ENCODE measurements at regions not wholly inside any gene's neighbourhood (a gene's known extent, or its start where the extent isn't known, plus 50 kb on each side); places are given as distances from the start of the nearest gene placed in this dataset.
"Not testable (repeated sequence)": the region's sequence is repeated elsewhere in the genome, so short reads cannot be mapped to it uniquely, and the experiment has no call there.

- ATAC-seq (ENCODE audit: low read depth); H3K27ac Mint-ChIP-seq; H3K36me3 Mint-ChIP-seq (ENCODE audit: low read depth); POLR2A ChIA-PET; DNase-seq; intact Hi-C loops (cut with micrococcal nuclease); CTCF ChIA-PET; H3K4me3 Mint-ChIP-seq; H3K4me1 Mint-ChIP-seq; H3K9me3 Mint-ChIP-seq; H3K27me3 Mint-ChIP-seq: not testable (repeated sequence)
Measured at GRCh38 chr21:9028624-9029431, 1492.6 kb upstream of the TPTE start.

- H3K27ac Mint-ChIP-seq; H3K27me3 Mint-ChIP-seq; H3K9me3 Mint-ChIP-seq; H3K4me1 Mint-ChIP-seq; CTCF ChIA-PET; H3K36me3 Mint-ChIP-seq (ENCODE audit: low read depth); intact Hi-C loops (cut with micrococcal nuclease); DNase-seq; ATAC-seq (ENCODE audit: low read depth); H3K4me3 Mint-ChIP-seq; POLR2A ChIA-PET: not testable (repeated sequence)
Measured at GRCh38 chr21:9030141-9030665, 1491.2 kb upstream of the TPTE start.

DNA sequence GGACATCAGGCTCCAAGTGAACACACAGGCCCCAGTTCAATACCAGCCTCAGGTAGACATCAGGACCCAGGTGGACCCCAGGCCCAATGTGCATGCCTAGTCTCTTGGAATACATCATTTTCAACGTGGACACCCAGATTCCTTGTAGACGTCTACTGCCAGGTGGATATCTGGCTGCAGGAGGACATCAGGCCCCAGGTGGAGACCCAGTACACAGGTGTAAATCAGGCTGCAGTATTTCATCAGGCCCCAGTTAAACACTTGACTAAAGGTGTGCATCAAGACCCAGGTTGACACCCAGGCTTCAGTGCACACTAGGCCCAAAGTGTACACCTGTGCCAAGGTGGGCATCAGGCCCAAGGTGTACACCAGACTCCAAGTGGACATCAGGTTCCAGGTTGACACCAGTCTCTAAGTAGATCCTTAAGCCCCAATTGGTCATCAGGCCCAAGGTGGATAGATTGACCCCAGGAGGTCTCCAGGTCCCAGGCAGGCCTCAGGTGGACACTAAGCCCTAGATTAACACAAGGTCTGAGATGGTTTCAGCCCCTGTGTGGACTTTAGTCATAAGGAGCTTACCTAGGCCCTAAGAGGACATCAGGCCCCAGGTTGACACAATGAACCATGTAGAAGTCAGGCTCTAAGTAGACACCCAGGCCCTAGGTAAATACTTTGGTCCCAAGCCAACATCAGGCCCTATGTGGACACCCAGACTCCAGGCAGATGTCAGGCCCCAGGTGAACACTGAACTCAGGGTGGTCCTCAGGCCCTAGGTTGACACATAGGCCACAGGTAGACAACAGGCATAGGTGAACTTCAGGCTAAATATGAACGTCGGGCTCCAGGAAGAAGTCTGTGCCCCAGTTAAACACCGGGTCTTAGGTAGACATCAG lies 1489.7 kb upstream of the TPTE start:
- POLR2A ChIA-PET; H3K4me3 Mint-ChIP-seq; H3K9me3 Mint-ChIP-seq; intact Hi-C loops (cut with micrococcal nuclease); CTCF ChIA-PET; H3K4me1 Mint-ChIP-seq; H3K36me3 Mint-ChIP-seq (ENCODE audit: low read depth); H3K27me3 Mint-ChIP-seq; ATAC-seq (ENCODE audit: low read depth); DNase-seq; H3K27ac Mint-ChIP-seq: not testable (repeated sequence)

DNA sequence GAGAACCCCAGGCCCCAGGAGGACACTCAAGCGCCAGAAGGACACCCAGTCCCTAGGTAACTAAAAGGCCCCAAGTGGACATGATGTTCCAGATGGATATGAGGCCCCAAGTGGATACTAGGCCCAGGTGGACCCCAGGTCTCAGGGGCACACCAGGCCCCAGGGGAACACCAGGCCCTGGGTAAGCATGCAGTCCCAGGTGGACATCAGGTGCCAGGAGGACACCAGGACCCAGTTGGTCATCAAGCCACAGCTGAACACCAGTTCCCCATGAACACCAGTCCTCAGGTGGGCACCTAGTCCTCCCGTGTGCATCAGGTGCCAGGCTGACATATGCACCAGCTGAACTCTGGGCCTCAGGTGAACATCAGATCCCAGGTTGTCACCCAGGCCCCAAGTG lies 1488.8 kb upstream of the TPTE start:
- CTCF ChIA-PET; H3K4me3 Mint-ChIP-seq; H3K4me1 Mint-ChIP-seq; H3K27me3 Mint-ChIP-seq; H3K27ac Mint-ChIP-seq; POLR2A ChIA-PET; intact Hi-C loops (cut with micrococcal nuclease); H3K36me3 Mint-ChIP-seq (ENCODE audit: low read depth); H3K9me3 Mint-ChIP-seq; DNase-seq; ATAC-seq (ENCODE audit: low read depth): not testable (repeated sequence)

GRCh38 chr21:9033295-9033694 lies 1488.1 kb upstream of the TPTE start:
- H3K4me1 Mint-ChIP-seq; DNase-seq; H3K36me3 Mint-ChIP-seq (ENCODE audit: low read depth); H3K4me3 Mint-ChIP-seq; CTCF ChIA-PET; intact Hi-C loops (cut with micrococcal nuclease); ATAC-seq (ENCODE audit: low read depth); H3K9me3 Mint-ChIP-seq; H3K27me3 Mint-ChIP-seq; POLR2A ChIA-PET; H3K27ac Mint-ChIP-seq: not testable (repeated sequence)

DNA sequence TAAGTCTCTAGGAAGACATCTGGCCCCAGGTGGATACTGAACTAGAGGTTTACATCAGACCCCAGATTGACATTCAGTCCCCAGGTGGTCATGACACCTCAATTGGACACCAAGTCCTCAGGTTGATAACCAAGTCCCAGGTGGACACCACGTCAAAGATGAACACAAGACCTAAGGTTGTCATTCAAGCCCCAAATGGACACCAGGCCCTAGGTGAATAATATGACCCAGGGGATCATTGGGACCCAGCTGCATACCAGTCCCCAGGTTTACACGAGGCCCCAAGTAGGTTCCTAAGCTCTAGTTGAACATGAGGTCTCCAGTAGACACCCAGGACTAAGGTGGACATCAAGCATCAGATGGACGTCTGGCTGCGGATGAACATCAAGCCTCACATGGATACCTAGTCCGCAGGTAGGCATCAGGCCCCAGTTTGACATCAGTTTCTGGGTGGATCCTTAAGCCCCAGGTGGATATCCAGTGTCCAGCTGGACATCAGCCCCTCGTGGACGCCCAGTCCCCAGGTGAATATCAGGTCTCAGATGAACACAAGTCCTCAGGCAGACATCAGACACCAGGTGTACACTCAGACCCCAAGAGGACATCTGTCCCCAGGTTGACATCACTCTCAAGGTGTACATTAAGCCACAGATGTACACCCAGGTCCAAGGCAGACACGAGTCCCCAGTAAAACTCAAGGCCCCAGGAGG lies 1486.7 kb upstream of the TPTE start:
- H3K4me1 Mint-ChIP-seq; H3K27me3 Mint-ChIP-seq; DNase-seq; H3K27ac Mint-ChIP-seq; H3K36me3 Mint-ChIP-seq (ENCODE audit: low read depth); CTCF ChIA-PET; H3K9me3 Mint-ChIP-seq; POLR2A ChIA-PET; H3K4me3 Mint-ChIP-seq; ATAC-seq (ENCODE audit: low read depth); intact Hi-C loops (cut with micrococcal nuclease): not testable (repeated sequence)

- ATAC-seq (ENCODE audit: low read depth); H3K27ac Mint-ChIP-seq; H3K4me1 Mint-ChIP-seq; POLR2A ChIA-PET; H3K4me3 Mint-ChIP-seq; H3K27me3 Mint-ChIP-seq; DNase-seq; CTCF ChIA-PET; H3K36me3 Mint-ChIP-seq (ENCODE audit: low read depth); H3K9me3 Mint-ChIP-seq; intact Hi-C loops (cut with micrococcal nuclease): not testable (repeated sequence)
Measured at GRCh38 chr21:9035225-9035624, 1486.2 kb upstream of the TPTE start.

GRCh38 chr21:9035970-9036369 lies 1485.4 kb upstream of the TPTE start:
- H3K4me1 Mint-ChIP-seq; DNase-seq; ATAC-seq (ENCODE audit: low read depth); H3K27me3 Mint-ChIP-seq; POLR2A ChIA-PET; H3K36me3 Mint-ChIP-seq (ENCODE audit: low read depth); H3K9me3 Mint-ChIP-seq; CTCF ChIA-PET; H3K4me3 Mint-ChIP-seq; intact Hi-C loops (cut with micrococcal nuclease); H3K27ac Mint-ChIP-seq: not testable (repeated sequence)

- DNase-seq; H3K36me3 Mint-ChIP-seq (ENCODE audit: low read depth); H3K4me1 Mint-ChIP-seq; POLR2A ChIA-PET; H3K27me3 Mint-ChIP-seq; intact Hi-C loops (cut with micrococcal nuclease); H3K4me3 Mint-ChIP-seq; ATAC-seq (ENCODE audit: low read depth); H3K27ac Mint-ChIP-seq; CTCF ChIA-PET; H3K9me3 Mint-ChIP-seq: not testable (repeated sequence)
Measured at GRCh38 chr21:9036966-9037587, 1484.3 kb upstream of the TPTE start.

GRCh38 chr21:9037588-9038544 lies 1483.5 kb upstream of the TPTE start:
- intact Hi-C loops (cut with micrococcal nuclease); CTCF ChIA-PET; H3K27ac Mint-ChIP-seq; H3K36me3 Mint-ChIP-seq (ENCODE audit: low read depth); ATAC-seq (ENCODE audit: low read depth); H3K9me3 Mint-ChIP-seq; POLR2A ChIA-PET; H3K4me3 Mint-ChIP-seq; DNase-seq; H3K27me3 Mint-ChIP-seq; H3K4me1 Mint-ChIP-seq: not testable (repeated sequence)

Measured in activated B cell treated with CpG ODN at 0.5 μM for 24 hours (primary cell).